DOHH2 (cell line): ENCODE measurements at regions not wholly inside any gene's neighbourhood (a gene's known extent, or its start where the extent isn't known, plus 50 kb on each side); places are given as distances from the start of the nearest gene placed in this dataset.

Experiments
- EZH2phosphoT487 ChIP-seq: fragments of 200-600 bp; sonication (generic); IDR thresholded peaks from 2 replicates; pipeline ENCODE4 v1.6.1; 2017; ENCODE audit warnings: borderline replicate concordance, mild to moderate bottlenecking, antibody characterized with exemption, low read length, moderate library complexity, mixed read lengths
- TF ChIP-seq, protein P1 (sequence below): fragments of 200-600 bp; sonication (generic); IDR thresholded peaks from one replicate; pipeline ENCODE4 v1.5.1; 2014; ENCODE audit warnings: antibody characterized with exemption, mild to moderate bottlenecking, low read depth, low read length; ENCODE audit not compliant: poor library complexity, severe bottlenecking

DNA sequence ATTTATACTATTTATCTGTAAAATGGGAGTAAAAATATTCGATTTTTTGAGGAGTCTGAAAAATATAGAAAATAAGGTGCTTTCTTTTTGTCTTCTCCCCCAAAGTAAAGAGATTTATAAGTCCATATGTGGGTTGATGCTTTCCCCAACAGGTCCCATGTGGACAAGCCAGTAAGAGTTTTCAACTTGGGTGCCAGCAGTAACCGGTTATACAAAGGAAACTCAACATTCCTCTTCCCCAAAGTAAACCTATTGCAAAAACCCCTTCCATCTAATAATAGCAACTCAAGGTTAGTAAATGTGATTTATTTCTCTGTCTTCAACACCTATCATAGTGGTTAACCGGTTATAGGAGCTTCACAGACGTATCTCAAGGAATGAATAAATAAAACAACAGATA, 1206.9 kb upstream of the SEL1L start:
- TF ChIP-seq, protein P1, sequence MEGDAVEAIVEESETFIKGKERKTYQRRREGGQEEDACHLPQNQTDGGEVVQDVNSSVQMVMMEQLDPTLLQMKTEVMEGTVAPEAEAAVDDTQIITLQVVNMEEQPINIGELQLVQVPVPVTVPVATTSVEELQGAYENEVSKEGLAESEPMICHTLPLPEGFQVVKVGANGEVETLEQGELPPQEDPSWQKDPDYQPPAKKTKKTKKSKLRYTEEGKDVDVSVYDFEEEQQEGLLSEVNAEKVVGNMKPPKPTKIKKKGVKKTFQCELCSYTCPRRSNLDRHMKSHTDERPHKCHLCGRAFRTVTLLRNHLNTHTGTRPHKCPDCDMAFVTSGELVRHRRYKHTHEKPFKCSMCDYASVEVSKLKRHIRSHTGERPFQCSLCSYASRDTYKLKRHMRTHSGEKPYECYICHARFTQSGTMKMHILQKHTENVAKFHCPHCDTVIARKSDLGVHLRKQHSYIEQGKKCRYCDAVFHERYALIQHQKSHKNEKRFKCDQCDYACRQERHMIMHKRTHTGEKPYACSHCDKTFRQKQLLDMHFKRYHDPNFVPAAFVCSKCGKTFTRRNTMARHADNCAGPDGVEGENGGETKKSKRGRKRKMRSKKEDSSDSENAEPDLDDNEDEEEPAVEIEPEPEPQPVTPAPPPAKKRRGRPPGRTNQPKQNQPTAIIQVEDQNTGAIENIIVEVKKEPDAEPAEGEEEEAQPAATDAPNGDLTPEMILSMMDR = no peak
- TF ChIP-seq EZH2phosphoT487 = no peak
